Thyroid gland (tissue), 4 donors: ENCODE measurements at regions not wholly inside any gene's neighbourhood (a gene's known extent, or its start where the extent isn't known, plus 50 kb on each side); places are given as distances from the start of the nearest gene placed in this dataset.

Experiments
- DNase-seq, 2 donors: peaks; one replicate each; pipeline ENCODE4 v3.0.0-alpha.2; 2019
- H3K27ac ChIP-seq, 3 donors: fragments of 200-600 bp; sonication (generic); 1 replicate in 2 of 3; 2 replicates in 1 of 3; pipeline ENCODE4 v1.5.1; 2016 to 2019; ENCODE audit warnings: mild to moderate bottlenecking in 1 of 3, moderate library complexity in 1 of 3
- H3K27me3 ChIP-seq: fragments of 200-600 bp; sonication (generic); one replicate; pipeline ENCODE4 v1.5.1; 2019
- H3K36me3 ChIP-seq, 2 donors: fragments of 200-600 bp; sonication (generic); one replicate each; pipeline ENCODE4 v1.5.1; 2016 to 2019
- H3K4me1 ChIP-seq, 2 donors: fragments of 200-600 bp; sonication (generic); one replicate each; pipeline ENCODE4 v1.5.1; 2017 to 2019
- H3K4me3 ChIP-seq, 3 donors: fragments of 200-600 bp; sonication (generic); replicated peaks in 1 of 3; 1 replicate in 2 of 3; 2 replicates in 1 of 3; pipeline ENCODE4 v1.5.1; 2016; ENCODE audit warnings: mild to moderate bottlenecking in 1 of 3
- H3K9me3 ChIP-seq: fragments of 200-600 bp; sonication (generic); one replicate; pipeline ENCODE4 v1.5.1; 2017
- POLR2A ChIP-seq, 2 donors: fragments of 450-650 bp; IDR thresholded peaks; one replicate each; pipeline ENCODE4 v1.6.1; 2017; ENCODE audit warnings: antibody characterized with exemption in 2 of 2, mild to moderate bottlenecking in 2 of 2, moderate library complexity in 1 of 2
- WGBS, 2 donors: methylation state at CpG; one replicate each; pipeline ENCODE4 v1.1.5; 2017; 5-methylcytosine and 5-hydroxymethylcytosine counted together
- intact Hi-C: fragments of 100-400 bp; cut with DNase I; formaldehyde crosslinking; loops from one replicate; pipeline ENCODE4 v1.15.1; 2023
- TF ChIP-seq, protein P1 (sequence below), 6 experiments: fragments of 200-600 bp in 3 of 6; fragments of 450-650 bp in 3 of 6; sonication (generic) in 3 of 6; IDR thresholded peaks; one replicate each; pipeline ENCODE4 v1.5.1; 2016 to 2019; ENCODE audit warnings: antibody characterized with exemption in 6 of 6, mild to moderate bottlenecking in 2 of 6, inconsistent platforms in 1 of 6, moderate library complexity in 1 of 6

DNA sequence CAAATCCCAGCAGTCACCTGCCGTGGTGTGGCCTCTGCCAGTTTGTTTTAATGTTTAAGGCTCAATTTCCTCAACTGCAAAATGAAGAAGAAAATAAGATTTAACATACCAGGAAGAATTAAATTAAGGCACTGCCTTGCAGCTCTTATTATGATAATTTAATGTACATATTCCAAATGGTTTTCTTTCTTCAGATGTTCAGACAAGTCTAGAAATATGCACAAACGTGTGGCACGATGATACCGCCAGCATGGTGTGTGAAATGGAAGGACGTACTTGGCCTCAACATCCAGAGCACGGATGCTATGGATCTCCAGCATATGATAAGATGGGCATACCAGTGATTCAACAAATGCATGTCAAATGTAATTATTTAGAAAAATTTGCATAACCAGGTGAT is 959.4 kb upstream of the TMEM132C start:
- H3K27ac ChIP-seq, result no peak overlapping the region
- WGBS, 2 donors, result 87 to 89% methylated on average over 6 of the region's 6 CpGs
- no peaks in the 10 kb centered on the region for H3K4me1 ChIP-seq
- H3K36me3 ChIP-seq, result no peaks in the 10 kb centered on the region
- TF ChIP-seq, protein P1, sequence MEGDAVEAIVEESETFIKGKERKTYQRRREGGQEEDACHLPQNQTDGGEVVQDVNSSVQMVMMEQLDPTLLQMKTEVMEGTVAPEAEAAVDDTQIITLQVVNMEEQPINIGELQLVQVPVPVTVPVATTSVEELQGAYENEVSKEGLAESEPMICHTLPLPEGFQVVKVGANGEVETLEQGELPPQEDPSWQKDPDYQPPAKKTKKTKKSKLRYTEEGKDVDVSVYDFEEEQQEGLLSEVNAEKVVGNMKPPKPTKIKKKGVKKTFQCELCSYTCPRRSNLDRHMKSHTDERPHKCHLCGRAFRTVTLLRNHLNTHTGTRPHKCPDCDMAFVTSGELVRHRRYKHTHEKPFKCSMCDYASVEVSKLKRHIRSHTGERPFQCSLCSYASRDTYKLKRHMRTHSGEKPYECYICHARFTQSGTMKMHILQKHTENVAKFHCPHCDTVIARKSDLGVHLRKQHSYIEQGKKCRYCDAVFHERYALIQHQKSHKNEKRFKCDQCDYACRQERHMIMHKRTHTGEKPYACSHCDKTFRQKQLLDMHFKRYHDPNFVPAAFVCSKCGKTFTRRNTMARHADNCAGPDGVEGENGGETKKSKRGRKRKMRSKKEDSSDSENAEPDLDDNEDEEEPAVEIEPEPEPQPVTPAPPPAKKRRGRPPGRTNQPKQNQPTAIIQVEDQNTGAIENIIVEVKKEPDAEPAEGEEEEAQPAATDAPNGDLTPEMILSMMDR (IDR thresholded peaks at IDR 0.05), result no peak
- TF ChIP-seq POLR2A (IDR thresholded peaks at IDR 0.05), result no peak
- intact Hi-C loops, result no loop called here
- no peak for DNase-seq
- no peaks in the 10 kb centered on the region for H3K9me3 ChIP-seq
- H3K27me3 ChIP-seq, result no peaks in the 10 kb centered on the region
- H3K4me3 ChIP-seq, result no peak overlapping the region

DNA sequence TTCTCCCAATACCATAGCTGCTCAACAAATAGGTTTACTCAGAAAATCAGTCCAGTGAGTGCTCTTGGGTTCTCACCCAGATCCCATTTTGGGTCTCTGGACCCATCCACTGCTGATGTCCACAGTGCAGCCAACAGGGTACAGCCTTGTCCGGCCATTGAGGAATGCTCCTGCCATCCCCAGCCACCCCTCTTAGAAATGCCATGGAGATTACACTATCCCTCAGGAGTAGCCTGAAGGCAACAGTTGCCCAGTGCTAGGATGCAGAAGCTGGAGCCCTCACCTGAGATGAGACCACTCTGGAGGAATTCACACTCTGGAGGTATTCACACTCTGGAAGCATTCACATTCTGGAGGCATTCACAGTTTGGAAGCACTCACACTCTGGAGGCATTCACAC is 958.8 kb upstream of the TMEM132C start:
- no peak for TF ChIP-seq POLR2A (IDR thresholded peaks at IDR 0.05)
- TF ChIP-seq, protein P1 (IDR thresholded peaks at IDR 0.05), result no peak
- H3K9me3 ChIP-seq, result no peaks in the 10 kb centered on the region
- no peaks in the 10 kb centered on the region for H3K36me3 ChIP-seq
- 94 to 100% methylated on average over 1 of the region's 1 CpG for WGBS, 2 donors
- no peak for DNase-seq
- H3K4me3 ChIP-seq, result no peak overlapping the region
- H3K27me3 ChIP-seq, result no peaks in the 10 kb centered on the region
- no peak overlapping the region for H3K27ac ChIP-seq
- H3K4me1 ChIP-seq, result no peaks in the 10 kb centered on the region
- intact Hi-C loops, result no loop called here

DNA sequence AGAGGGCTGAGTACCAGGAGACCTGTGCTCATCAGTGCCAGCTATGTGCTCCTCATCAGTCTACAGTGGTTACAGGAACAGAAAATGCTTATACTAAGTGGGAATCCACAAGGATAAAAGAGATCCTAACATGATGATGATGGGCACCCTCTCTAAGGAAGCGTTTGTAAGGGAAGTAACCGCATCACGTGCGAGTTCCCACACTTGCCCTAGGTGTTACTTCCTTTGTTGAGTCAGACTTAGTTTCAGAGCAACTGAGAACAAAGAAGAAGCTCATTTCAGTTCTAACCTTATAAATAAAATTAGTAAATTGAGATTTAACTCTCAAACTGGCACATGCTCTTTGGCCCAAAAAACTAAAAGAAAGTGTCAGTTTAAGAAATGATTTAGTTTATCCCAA is 956.4 kb upstream of the TMEM132C start:
- 63 to 65% methylated on average over 4 of the region's 4 CpGs for WGBS, 2 donors
- intact Hi-C loops, result no loop called here
- DNase-seq, result no peak
- H3K27me3 ChIP-seq, result no peaks in the 10 kb centered on the region
- H3K36me3 ChIP-seq, result no peaks in the 10 kb centered on the region
- no peaks in the 10 kb centered on the region for H3K4me1 ChIP-seq
- H3K9me3 ChIP-seq, result no peaks in the 10 kb centered on the region
- no peak for TF ChIP-seq POLR2A (IDR thresholded peaks at IDR 0.05)
- TF ChIP-seq, protein P1 (IDR thresholded peaks at IDR 0.05), result no peak
- H3K4me3 ChIP-seq, result no peak overlapping the region
- no peak overlapping the region for H3K27ac ChIP-seq

DNA sequence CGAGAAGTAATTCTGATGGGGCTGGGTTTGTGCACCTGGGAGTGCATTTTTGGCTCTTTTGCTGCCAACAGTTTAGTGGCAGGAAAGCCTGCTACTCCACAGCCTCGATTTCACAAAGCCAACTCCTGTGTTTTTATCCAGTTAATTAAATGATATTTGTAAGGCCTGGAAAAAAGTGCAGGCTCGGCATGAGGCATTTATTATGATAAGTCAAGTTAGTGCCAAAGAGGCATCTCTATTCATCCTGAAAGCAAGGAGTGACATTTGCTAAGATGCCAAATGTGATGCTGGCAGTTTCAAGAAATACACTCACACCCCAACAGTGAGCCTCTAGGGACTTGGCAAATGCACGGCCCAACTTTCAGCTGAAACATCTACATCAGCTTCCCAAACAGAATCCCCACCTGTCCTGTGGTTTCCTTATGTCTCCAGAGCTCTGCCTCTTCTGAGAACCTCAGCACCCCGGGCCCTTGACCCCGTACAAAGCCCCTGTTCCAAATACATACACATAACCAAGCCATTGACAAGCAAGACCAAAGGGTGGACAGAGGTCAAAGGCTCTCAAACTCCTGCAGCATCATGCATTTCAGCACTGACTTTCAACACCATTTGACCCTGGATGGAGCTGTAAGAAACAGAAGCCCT is 955.1 kb upstream of the TMEM132C start:
- intact Hi-C loops, result no loop called here
- WGBS, 2 donors, result 64 to 66% methylated on average over 6 of the region's 6 CpGs
- Histone ChIP-seq H3K4me1 (no peaks in the 10 kb centered on the region), H3K36me3 (no peaks in the 10 kb centered on the region), H3K4me3 (no peak overlapping the region), H3K9me3 (no peaks in the 10 kb centered on the region), H3K27ac (no peak overlapping the region), H3K27me3 (no peaks in the 10 kb centered on the region)
- TF ChIP-seq POLR2A (IDR thresholded peaks at IDR 0.05), result no peak
- TF ChIP-seq, protein P1 (IDR thresholded peaks at IDR 0.05), result no peak
- no peak for DNase-seq

DNA sequence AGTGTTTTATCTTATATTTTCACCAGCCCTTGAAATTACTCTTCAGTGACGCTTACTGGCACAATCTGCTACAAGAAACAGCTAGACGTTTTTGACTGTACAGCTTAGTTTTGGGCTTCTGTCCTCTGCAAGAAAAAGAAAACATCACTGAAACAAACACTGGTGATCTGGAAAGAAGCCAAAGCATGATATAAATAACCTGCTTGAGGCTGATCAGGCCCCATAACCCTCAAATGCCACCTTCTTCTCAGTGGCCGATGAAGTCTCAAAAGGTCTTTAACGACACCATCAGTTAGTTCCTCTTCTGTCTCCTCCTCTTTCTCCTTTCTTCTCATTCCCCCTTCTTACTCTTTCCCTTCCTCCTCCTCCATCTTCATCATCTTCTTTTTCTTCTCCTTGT is 942.3 kb upstream of the TMEM132C start:
- no peaks in the 10 kb centered on the region for H3K9me3 ChIP-seq
- no peaks in the 10 kb centered on the region for H3K4me1 ChIP-seq
- 58 to 61% methylated on average over 4 of the region's 4 CpGs for WGBS, 2 donors
- no peak for DNase-seq
- H3K27ac ChIP-seq, result no peak overlapping the region
- H3K4me3 ChIP-seq, result no peak overlapping the region
- intact Hi-C loops, result no loop called here
- no peaks in the 10 kb centered on the region for H3K36me3 ChIP-seq
- no peaks in the 10 kb centered on the region for H3K27me3 ChIP-seq
- no peak for TF ChIP-seq POLR2A (IDR thresholded peaks at IDR 0.05)
- TF ChIP-seq, protein P1 (IDR thresholded peaks at IDR 0.05), result no peak
